Ectodermal cell (in vitro differentiated cells): ENCODE measurements at regions not wholly inside any gene's neighbourhood (a gene's known extent, or its start where the extent isn't known, plus 50 kb on each side); places are given as distances from the start of the nearest gene placed in this dataset.

Source experiments
- H3K27ac ChIP-seq: 2 replicates; pipeline ENCODE4 v1.7.0; 2013; ENCODE audit warnings: mild to moderate bottlenecking, low read depth, low read length; ENCODE audit not compliant: insufficient read depth, poor library complexity, severe bottlenecking
- H3K27me3 ChIP-seq: 2 replicates; pipeline ENCODE4 v1.7.0; 2013; ENCODE audit warnings: mild to moderate bottlenecking, low read length; ENCODE audit not compliant: insufficient read depth, control insufficient read depth, poor library complexity, severe bottlenecking
- H3K36me3 ChIP-seq: one replicate; pipeline ENCODE4 v1.7.0; 2013; ENCODE audit warnings: low read length; ENCODE audit not compliant: control insufficient read depth, insufficient read depth
- H3K4me1 ChIP-seq: one replicate; pipeline ENCODE4 v1.7.0; 2013; ENCODE audit warnings: low read length; ENCODE audit not compliant: control insufficient read depth, insufficient read depth
- H3K4me3 ChIP-seq: 2 replicates; pipeline ENCODE4 v1.7.0; 2013; ENCODE audit warnings: low read depth, low read length, control low read depth; ENCODE audit not compliant: insufficient read depth
- H3K9me3 ChIP-seq: 2 replicates; pipeline ENCODE4 v1.7.0; 2013; ENCODE audit warnings: mild to moderate bottlenecking, low read length, moderate library complexity; ENCODE audit not compliant: control insufficient read depth
- WGBS, 2 experiments: methylation state at CpG; one replicate each; pipeline ENCODE4 v1.1.7; 2013; ENCODE audit warnings: missing lambda C conversion rate in 2 of 2; 5-methylcytosine and 5-hydroxymethylcytosine counted together

DNA sequence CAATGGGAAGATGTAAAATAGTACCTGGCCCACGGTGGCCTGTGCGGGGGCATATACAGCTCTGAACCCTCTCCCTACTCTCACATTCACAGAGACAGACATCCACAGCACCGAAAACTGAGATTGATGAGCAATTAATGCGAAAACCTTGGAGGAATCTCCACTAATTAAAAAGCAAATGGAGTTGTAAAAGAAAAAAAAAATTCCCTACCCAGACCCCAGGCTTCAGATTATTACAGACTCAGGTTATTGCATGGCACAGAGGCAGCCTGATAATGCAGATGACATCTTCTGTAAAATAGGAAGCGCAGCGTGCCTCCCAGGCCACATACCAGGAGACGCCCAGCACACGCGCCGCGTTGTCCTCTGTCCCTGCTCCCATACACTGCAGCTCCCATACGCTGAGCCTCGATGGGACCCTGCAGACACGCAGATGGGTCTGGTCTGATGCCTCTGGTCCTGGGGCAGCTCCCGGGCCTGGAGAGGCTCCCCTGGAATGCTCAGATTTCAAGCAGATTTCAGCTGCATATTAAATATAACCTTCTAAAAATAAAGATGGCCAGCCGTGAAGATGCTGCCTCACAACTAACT is 496.1 kb upstream of the MYT1L start:
- peaks cover 6% of the 10 kb centered on the region for H3K4me1 ChIP-seq
- H3K27me3 ChIP-seq = no peaks in the 10 kb centered on the region
- no peak overlapping the region for H3K27ac ChIP-seq
- 89 to 90% methylated on average over 15 to 16 of the region's 16 CpGs for WGBS, 2 experiments
- no peak overlapping the region for H3K4me3 ChIP-seq
- no peaks in the 10 kb centered on the region for H3K36me3 ChIP-seq
- no peaks in the 10 kb centered on the region for H3K9me3 ChIP-seq

DNA sequence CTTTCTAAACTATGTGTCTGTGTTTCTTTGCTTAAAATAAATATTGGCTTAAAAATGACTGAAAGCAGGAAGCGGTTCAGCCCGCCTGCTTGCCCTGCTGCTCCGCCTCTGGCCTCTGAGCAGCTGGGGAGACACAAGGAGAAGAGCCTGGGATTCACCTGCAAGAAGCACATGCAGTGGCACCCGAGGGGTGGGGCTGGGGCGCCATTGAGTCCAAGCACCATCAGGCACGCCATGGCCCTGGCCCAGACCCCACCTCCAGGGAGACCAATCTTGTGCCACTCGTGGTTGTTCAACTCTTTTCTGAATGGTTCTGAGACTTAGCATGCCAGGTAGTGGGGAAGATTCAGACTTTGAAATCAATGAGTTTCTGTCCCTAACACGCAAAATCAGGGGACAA is 495.5 kb upstream of the MYT1L start:
- H3K4me1 ChIP-seq = peaks cover 6% of the 10 kb centered on the region
- no peak overlapping the region for H3K27ac ChIP-seq
- no peaks in the 10 kb centered on the region for H3K9me3 ChIP-seq
- 90 to 94% methylated on average over 8 of the region's 8 CpGs for WGBS, 2 experiments
- no peaks in the 10 kb centered on the region for H3K27me3 ChIP-seq
- H3K4me3 ChIP-seq = no peak overlapping the region
- H3K36me3 ChIP-seq = no peaks in the 10 kb centered on the region

DNA sequence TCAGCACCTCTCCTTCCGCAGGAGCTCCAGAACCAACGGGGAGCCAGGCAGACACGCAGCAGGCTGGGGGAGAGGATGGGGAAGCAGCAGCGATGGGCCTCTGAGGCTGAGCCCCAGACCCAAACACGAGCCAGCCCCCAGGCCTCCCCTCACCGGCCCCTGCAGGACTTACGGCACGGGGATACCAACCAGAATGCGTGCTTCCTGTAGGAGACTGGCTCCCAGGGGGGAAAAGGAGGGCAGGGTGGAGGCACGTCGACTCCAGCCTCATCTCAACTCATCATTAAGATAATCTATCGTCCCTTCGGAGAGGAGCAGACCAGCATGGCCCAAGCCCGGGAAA is 495.1 kb upstream of the MYT1L start:
- H3K9me3 ChIP-seq = peaks cover 4% of the 10 kb centered on the region
- no peaks in the 10 kb centered on the region for H3K36me3 ChIP-seq
- H3K4me1 ChIP-seq = peaks cover 6% of the 10 kb centered on the region
- 88 to 89% methylated on average over 12 to 13 of the region's 14 CpGs for WGBS, 2 experiments
- no peaks in the 10 kb centered on the region for H3K27me3 ChIP-seq
- no peak overlapping the region for H3K4me3 ChIP-seq
- no peak overlapping the region for H3K27ac ChIP-seq

DNA sequence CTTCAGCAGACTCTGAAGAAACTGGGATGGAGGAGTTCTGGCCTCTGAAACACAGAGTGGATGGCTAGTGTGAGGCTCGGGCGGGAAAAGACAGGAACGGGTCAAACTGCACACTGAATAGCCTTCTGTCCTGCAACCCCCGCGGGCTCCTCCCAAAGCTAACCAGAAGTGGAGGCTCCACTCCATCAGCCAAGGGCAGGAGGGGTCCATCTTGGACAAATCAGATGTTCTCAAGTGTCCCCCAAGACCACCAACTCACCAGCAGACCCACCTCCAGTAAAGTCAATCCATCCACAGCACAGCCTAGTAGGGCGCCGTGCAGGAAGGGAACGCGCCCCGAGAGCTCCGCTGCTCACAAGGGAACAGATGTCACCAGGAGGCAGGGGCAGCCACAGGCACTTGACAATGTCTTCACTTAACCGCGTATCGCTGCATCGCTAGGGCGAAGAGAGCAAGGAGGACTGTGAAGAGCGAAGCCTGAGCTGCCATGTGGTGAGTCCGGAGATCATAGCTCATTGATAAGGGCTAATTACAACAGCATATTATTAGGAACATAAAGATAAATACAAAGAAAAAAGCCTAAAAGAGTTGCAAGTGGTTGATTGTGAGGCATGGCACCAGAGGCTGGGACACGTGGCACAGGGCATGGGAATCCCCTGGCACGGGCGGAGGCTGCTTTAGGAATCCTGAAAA is 494.6 kb upstream of the MYT1L start:
- H3K27ac ChIP-seq = no peak overlapping the region
- H3K4me1 ChIP-seq = peaks cover 6% of the 10 kb centered on the region
- H3K4me3 ChIP-seq = no peak overlapping the region
- peaks cover 4% of the 10 kb centered on the region for H3K9me3 ChIP-seq
- WGBS, 2 experiments = 94 to 96% methylated on average over 21 of the region's 21 CpGs
- no peaks in the 10 kb centered on the region for H3K27me3 ChIP-seq
- no peaks in the 10 kb centered on the region for H3K36me3 ChIP-seq

DNA sequence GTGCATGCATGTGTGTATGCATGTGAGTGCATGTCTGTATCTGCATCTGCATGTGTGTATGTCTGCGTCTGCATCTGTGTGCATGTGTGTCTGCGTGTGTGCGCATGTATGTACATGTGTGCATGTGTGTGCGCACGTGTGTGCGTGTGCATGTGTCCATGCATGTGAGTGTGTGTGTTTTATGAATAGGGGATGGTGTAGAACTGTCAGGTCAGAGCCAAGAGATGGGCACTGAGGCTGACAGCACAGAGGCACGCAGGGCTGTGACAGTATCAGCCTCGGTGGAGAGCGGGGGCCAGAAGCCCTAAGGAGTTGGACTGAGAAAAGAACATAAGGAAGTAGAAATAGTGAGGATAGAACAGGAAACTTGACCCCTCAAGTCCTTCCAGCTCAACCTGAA is 494.0 kb upstream of the MYT1L start:
- Histone ChIP-seq H3K9me3 (peaks cover 4% of the 10 kb centered on the region), H3K27me3 (no peaks in the 10 kb centered on the region), H3K4me1 (peaks cover 6% of the 10 kb centered on the region), H3K36me3 (no peaks in the 10 kb centered on the region), H3K4me3 (no peak overlapping the region), H3K27ac (no peak overlapping the region)
- 95 to 96% methylated on average over 9 of the region's 9 CpGs for WGBS, 2 experiments

DNA sequence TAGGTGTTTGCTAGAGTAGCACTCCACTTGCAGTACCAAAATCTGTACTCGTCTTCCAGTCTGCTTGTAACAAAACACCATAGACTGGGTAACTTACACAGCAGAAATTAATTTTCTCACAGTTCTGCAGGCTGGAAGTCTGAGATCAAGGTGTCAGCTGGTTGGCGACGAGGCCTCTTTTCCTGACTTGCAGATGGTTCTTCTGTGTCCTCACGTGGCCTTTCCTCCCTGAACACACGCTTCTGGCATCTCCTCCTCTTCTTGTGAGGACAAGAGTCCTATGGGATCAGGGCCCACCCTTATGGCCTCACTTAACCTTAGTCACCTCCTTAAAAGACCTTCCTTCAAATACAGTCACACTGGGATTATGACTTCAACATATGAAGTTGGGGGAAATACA is 493.5 kb upstream of the MYT1L start:
- Histone ChIP-seq H3K27ac (no peak overlapping the region), H3K4me3 (no peak overlapping the region), H3K27me3 (no peaks in the 10 kb centered on the region), H3K36me3 (no peaks in the 10 kb centered on the region), H3K4me1 (peaks cover 6% of the 10 kb centered on the region), H3K9me3 (peaks cover 4% of the 10 kb centered on the region)
- WGBS, 2 experiments = 91% methylated on average over 5 of the region's 5 CpGs

DNA sequence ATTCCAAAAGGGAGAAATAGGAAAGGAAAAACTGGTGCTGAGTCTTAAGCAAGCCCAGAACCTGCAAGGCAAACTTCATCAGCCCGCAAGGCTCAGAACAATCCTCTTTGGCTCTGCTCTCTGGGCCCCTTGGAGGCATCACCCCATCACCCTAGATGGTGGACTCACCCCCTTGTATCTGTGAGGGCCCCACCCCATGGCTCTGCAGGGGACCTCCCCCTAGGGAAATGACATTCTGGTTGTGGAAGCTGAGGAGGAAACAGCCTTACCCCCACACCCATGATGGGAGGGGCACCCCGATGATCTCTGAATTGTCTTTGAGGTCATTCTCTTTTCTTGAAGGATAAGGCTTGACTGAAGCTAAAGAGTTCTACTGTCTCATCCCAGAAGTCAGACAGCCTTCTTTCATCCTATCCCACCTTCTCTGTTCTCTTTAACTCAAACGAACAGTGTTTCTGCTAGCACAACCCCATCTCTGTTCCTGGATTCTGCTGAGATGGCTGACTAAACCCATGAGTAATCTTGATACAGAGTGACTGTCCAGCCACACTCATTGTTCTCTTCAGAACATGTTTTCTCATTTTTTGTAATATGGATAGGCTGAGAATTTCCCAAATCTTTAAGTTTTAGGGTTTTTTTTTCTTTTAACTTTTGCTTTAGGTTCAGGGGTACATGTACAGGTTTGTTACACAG is 492.1 kb upstream of the MYT1L start:
- WGBS, 2 experiments = 53 to 62% methylated on average over 3 of the region's 3 CpGs
- Histone ChIP-seq H3K9me3 (peaks cover 4% of the 10 kb centered on the region), H3K4me1 (no peaks in the 10 kb centered on the region), H3K4me3 (no peak overlapping the region), H3K27ac (no peak overlapping the region), H3K27me3 (no peaks in the 10 kb centered on the region), H3K36me3 (no peaks in the 10 kb centered on the region)

DNA sequence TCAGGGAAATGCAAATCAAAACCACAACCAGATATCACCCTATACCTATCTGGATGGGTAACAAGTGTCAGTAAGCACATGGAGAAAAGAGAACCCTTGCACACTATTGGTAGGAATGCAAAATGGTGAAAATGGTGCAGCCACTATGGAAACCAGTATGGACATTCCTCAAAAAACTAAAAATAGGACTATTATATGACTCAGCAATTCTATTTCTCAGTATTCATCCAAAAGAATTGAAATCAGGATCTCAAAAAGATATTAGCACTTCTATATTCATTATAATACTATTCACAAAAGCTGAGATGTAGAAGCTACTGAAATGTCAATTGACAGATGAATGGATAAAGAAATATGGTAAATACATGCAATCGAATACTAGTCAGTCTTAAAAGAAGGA is 491.1 kb upstream of the MYT1L start:
- no peaks in the 10 kb centered on the region for H3K4me1 ChIP-seq
- no peaks in the 10 kb centered on the region for H3K36me3 ChIP-seq
- H3K4me3 ChIP-seq = no peak overlapping the region
- H3K27me3 ChIP-seq = no peaks in the 10 kb centered on the region
- no peak overlapping the region for H3K27ac ChIP-seq
- 97 to 100% methylated on average over 1 of the region's 1 CpG for WGBS, 2 experiments
- peaks cover 4% of the 10 kb centered on the region for H3K9me3 ChIP-seq

DNA sequence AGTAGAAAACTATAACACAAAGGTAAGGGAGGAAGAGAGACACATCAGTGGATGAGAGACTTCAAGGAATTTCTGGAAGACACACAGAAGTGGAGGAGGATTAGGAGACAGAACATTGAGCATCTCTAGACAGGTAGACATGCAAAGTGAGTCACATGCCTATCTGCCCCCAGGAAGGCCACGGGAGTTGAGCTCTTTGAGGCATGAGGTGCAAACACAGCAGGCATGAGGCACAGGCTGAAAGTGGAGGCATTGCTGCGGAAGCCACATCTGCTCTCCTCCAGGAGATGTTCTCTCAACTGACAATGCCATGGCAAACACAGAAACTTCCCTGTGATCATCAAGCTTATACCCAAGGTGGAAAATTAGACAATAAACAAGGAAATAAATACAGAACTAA is 481.6 kb upstream of the MYT1L start:
- no peaks in the 10 kb centered on the region for H3K27me3 ChIP-seq
- no peaks in the 10 kb centered on the region for H3K36me3 ChIP-seq
- H3K4me1 ChIP-seq = no peaks in the 10 kb centered on the region
- WGBS, 2 experiments = 89 to 90% methylated on average over 2 of the region's 2 CpGs
- H3K4me3 ChIP-seq = no peak overlapping the region
- no peak overlapping the region for H3K27ac ChIP-seq
- H3K9me3 ChIP-seq = no peaks in the 10 kb centered on the region

DNA sequence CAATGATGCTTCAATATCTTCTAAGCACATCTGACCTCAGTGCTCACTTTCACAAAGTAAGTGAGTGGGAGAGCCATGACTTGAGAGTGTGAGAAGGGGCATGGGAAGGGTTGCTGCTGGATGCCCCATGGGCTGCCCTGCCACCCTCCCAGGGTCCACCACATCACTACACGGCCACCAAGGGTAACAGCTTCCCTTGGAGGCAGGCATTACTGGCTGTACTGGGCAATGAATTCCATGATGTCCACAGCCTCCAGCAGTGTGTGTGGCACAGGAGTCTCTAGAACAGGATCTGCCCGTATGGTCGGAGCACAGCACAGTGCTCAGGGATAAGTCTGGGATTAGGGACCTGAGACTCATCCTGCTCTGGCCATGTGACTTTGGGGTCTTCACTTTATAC is 481.0 kb upstream of the MYT1L start:
- Histone ChIP-seq H3K27ac (no peak overlapping the region), H3K4me3 (no peak overlapping the region), H3K4me1 (no peaks in the 10 kb centered on the region), H3K36me3 (no peaks in the 10 kb centered on the region), H3K27me3 (no peaks in the 10 kb centered on the region), H3K9me3 (no peaks in the 10 kb centered on the region)
- 59 to 64% methylated on average over 3 of the region's 3 CpGs for WGBS, 2 experiments
